GM21619 (cell line): ENCODE measurements at regions not wholly inside any gene's neighbourhood (a gene's known extent, or its start where the extent isn't known, plus 50 kb on each side); places are given as distances from the start of the nearest gene placed in this dataset.

Experiments
- ATAC-seq: cut with Tn5 transposase; IDR thresholded peaks from one replicate; pipeline ENCODE4 v1.9.1; 2021; ENCODE audit not compliant: unreplicated experiment

DNA sequence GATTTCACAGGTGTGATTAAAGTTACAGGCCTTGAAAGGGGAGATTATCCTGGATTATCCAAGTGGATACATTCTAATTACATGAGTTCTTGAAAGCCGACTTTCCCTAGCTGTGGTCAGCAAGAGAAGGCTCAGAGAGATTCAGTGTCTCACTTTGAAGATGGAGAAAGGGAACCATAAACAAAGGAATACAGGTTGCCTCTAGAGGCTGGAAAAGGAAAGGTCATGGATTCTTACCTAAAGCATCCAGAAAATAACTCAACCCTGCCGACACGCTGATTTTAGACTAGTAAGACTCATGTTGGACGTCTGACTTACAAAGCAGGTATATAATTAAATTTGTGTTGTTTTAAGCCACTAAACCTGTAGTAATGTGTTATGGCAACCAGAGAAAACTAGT lies 1095.7 kb upstream of the ZEB2 start:
- ATAC-seq = no peak

DNA sequence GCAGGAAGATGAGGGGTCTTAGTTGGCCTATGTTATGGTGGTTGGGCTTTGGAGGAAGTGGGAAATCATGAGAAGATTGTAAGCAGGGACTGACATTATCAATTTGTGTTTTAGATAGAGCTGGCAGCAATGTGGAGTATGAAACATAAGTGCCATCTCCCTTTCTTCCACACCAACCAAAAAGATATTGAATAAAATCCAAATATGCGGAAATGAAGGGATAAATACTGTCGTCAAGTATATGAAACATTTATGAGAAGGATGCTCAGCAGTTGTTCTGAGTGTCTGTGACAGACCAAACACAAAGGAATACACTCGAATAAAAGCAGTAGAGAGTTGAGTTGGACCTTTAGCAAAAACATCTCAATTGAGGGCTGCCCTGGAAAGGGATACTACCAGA lies 1090.0 kb upstream of the ZEB2 start:
- no peak for ATAC-seq

- ATAC-seq = no peak
These were observed 1081.5 kb upstream of the ZEB2 start for GRCh38 chr2:145601361-145601925.

GRCh38 chr2:145600811-145601210 lies 1080.9 kb upstream of the ZEB2 start:
- ATAC-seq = no peak

DNA sequence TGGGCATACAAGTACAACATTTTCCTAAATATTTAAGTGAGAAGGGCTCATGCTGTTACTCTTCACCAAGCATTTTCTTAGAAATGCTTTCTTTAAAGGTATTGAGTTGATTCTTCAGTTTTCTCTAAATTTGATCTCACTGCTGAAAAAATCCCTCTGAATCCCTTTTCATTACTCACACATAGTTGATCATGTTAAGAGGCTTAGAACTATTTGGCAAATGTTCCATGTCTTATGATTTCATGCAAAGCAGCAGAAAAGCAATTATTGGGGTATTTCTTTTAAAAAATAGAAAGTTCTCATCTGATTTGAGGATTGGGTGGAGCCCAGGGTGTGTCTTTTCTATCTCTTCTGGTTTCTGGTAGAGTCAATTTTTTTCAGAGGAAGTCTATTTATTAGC lies 1079.8 kb upstream of the ZEB2 start:
- ATAC-seq = no peak

DNA sequence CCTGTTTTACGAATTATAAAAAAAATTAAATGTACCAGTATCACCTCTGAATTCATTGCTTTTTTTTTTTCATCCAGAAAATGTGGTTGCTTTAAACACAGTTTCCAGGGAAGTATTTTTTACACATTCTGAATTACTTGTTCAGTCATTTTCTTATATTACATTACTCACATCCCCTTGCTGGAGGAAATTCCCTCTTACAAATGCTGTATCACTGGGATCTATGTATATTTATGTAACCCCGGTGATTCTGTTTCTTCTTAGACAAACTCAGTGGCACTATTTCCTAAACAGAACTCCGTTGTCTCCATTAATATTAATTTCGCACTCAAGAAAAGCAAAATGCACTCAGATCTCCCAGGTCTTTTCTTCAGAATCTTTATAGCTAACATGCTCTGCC lies 1078.5 kb upstream of the ZEB2 start:
- no peak for ATAC-seq

- no peak for ATAC-seq
These were observed 1077.9 kb upstream of the ZEB2 start for GRCh38 chr2:145597809-145598208.

DNA sequence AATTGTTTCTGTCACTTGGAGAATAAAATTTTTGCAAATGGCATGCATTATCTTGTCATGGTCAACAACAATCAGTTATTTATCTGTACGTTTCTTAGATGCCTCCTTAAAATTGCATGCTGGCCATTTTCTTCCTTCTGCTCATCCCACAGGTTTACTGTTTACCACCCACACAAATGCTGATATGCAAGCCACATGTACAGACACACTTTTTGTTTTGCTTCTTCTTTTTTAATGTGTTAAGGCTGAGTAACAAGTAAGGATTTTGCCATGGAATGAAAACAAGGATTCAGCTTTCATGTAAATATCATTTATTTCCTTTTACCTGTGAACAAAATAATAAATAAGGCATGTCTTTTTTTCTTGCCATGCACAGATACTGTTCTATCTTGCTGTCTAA lies 1077.1 kb upstream of the ZEB2 start:
- ATAC-seq = no peak

DNA sequence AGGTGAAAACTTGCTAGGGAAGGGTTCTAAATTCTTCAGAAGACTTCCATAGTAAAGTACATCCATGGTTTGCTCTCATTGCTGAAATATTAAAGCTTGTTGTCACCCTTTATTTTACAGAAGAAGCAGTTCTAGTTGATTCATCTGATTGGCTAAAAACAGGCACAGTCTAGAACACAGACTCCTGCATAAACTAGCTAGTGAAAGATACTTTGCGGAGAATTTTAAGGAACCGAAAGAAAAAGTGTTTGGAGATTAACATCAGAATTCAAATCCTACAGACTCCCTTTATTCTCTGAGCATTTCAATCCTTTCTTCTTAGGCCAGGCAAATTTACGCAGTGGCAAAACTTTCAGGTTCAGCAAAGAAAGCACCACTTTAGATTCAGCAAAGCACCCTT lies 1076.5 kb upstream of the ZEB2 start:
- peak; percentile 40 for ATAC-seq

GRCh38 chr2:145595296-145595695 lies 1075.4 kb upstream of the ZEB2 start:
- ATAC-seq = no peak

DNA sequence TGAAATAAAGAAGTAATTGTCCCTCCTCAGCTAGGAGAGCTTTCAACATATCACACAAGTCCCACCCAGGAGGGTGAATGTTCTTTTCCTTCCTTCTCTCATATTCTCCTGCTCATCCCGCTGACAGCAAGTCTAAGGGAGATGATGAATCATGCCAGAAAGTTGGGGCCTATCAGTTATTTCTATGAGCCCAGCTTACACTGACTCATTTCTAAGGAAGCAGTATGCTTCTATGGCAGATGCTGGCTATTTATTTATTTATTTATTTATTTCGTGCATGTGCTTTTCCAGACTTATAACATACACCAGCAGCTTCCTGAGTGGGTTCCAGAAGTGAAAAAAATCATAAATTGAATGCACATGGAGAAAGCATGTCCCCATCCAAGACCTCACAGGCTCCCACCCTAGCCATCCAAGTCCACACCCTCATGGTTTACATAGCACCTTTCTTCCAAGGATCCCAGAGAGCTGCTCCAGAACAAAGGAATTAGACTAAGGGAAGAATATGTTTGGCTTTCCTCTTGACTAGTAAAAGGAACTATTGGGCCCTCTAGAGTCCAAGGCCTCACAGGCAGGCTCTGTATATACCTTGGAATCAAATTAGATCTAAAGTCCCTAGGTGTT lies 1074.2 kb upstream of the ZEB2 start:
- ATAC-seq = no peak

DNA sequence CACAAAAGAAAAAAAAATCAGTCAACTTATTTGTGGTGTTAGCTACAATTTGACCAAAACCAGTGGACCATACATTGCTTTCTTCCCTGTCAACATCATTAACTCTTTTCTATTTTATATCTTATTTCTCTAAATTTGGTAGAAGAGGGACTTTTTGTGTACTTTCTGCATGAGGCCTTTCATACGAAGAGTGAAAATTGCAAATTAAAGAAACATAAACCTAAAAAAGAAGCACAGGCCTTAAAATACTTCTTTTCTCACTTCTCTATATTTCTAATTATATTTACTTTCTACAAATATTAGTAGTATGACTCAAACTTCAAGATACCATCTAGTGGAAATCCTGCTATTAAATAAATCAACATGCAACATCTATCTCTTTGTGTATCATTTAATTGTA lies 1073.4 kb upstream of the ZEB2 start:
- ATAC-seq = peak; percentile 60

DNA sequence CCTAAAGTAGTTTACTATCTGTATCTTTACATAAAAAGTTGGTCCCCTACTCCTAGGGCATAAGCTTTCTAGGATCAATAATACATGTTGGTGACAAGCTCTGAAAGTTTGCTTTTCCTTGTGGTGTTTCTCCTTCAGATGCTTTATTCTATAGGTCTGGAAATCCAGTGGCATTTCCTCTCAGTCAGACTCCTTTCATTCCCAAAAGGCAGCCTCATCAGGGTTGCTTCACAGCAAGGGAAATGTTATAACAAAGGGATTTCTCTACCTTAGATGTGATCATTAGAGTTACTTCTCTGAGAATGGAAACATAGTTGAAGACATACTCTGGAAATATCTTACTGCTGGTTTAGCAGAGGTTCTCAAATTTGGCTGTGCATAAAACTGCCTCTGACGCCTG lies 1072.4 kb upstream of the ZEB2 start:
- no peak for ATAC-seq

GRCh38 chr2:145591109-145591809 lies 1071.3 kb upstream of the ZEB2 start:
- no peak for ATAC-seq

DNA sequence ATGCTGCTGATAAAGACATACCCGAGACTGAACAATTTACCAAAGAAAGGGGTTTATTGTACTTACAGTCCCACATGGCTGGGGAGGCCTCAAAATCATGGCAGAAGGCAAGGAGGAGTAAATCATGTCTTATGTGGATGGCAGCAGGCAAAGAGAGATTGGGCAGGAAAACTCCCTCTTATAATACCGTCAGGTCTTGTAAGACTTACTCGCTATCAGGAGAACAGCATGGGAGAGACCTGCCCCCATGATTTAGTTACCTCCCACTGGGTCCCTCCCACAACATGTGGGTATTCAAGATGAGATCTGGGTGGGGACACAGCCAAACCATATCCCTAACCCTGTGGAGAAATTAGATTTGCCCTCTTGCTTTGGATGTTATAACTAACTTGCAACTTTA lies 1068.0 kb upstream of the ZEB2 start:
- no peak for ATAC-seq

DNA sequence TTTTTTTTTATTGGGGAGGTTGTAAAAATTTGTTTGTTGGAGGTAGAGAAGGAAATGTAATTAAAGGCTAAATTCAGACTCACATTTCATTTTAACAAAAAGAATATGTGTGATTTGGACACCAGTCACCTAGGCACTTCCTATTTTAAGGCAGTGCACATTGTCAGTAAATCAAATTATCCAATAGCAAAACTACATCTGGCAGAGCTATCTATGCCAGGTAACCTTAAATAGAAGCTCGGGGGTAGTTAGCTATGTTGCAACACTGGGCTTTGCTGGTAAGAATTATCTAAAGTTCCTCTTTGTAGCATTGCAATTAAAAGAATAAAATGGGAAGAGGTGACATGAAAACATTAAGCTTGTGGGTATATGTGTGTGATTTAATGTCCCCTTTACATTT lies 1064.4 kb upstream of the ZEB2 start:
- no peak for ATAC-seq

DNA sequence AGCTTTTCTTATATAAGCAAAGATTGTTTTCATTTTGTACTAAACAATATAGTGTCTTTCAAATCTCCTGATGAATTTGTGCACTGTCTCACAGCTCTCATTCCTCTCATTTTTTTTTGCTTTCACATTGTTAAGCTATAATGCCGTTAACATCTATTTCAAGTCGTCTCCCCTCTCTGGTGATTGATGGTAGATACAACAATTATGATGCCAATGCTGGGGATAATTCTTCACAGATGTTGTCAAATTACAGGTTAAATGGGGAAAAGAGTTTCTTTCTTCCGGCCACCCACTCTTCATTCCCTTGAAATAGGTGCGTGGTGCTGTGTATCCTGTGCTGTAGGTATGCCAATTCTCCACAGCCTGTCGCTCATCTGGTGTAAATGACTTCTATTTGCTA lies 1053.7 kb upstream of the ZEB2 start:
- no peak for ATAC-seq

GRCh38 chr2:145572238-145572637 lies 1052.3 kb upstream of the ZEB2 start:
- no peak for ATAC-seq

- no peak for ATAC-seq
These were observed 1049.2 kb upstream of the ZEB2 start for GRCh38 chr2:145569108-145569507.

DNA sequence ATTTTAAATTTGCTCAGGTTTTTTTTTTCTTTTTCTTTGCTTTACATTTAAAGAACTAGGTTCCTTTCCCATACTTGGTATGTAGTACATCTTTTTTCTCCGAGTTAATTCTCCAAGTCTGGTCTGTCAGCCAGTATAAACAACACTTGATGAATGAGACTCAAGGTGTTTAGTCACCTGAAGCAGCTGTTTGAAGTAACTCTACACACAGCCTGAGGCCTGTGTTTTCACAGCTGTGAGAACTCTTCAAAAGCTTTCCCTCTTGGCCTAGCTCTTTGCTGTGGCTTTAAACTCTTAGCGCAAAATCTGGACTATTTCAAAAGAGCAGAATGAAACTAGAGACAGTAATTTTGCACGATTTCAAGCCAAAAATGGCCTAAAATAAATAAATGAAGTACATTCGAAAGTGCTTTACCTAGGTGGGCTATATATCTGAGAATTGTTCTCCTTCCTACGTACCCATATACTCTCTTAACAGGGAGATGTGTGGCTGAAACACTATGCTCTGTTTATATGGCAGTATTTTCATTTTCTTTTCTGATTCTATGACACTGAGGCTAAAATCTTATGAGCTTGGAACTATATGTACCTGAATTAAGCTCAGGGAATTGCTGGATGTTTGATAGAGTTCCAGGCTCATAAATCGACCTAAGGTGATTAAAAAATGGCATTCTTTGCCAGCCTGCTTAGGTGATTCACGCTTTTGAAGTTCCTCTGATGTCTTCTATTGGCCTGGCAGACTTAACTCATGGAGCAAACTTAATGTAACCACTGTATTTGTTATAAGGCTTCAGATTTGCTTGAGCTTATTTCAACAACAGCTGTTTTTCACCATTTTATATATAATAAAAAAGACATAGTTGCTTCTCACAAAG lies 1044.1 kb upstream of the ZEB2 start:
- ATAC-seq = no peak

DNA sequence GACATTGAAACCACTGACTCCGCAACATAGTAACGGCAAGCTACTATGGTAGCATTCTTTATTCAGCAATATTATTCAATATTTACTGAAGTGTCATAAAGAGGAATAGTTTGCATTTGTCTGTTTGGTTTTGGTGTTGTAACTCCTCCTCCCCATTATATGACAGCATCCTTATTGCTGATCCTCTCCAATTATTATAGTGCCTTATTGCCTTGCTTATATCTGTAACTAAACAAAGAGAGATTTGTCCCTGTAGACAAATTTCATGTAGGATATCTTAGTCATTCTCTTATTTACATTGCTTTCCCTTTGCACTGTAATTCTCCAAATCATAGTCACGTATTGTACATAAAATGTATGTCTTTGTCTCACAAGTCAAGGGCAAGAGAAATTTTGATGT lies 1041.2 kb upstream of the ZEB2 start:
- no peak for ATAC-seq
